ENCODE measurements at regions not wholly inside any gene's neighbourhood (a gene's known extent, or its start where the extent isn't known, plus 50 kb on each side); places are given as distances from the start of the nearest gene placed in this dataset.

GRCh38 chr9:107710546-107710945 is 221.0 kb upstream of the KLF4 start:
- TF ChIP-seq CTCF (IDR thresholded peaks at IDR 0.05; ENCODE audit: low read depth, low read length, missing input control) (no peak), GABPA (IDR thresholded peaks at IDR 0.05 in 1 of 2, conservative IDR thresholded peaks at IDR 0.05 in 1 of 2) (no peak), REST (IDR thresholded peaks at IDR 0.05) (no peak)
